ENCODE measurements at regions not wholly inside any gene's neighbourhood (a gene's known extent, or its start where the extent isn't known, plus 50 kb on each side); places are given as distances from the start of the nearest gene placed in this dataset.

DNA sequence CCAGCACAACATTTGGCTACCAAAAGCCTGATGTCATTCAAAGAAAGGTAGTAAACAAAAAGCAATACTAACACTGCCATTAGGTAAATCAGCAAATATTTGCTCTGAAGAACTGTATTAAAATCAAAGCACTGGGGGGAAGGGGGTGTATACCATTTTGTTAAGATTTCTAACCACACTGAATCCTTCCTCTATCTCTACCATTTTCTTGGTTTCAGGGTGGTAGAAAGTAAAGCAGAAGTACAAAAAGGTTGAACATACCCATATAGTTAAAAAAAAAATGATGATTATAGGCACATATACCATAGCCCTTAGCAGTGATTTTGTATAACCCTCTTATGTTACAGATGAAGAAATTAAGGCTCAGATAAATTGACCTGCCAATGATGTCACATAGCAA is 437.6 kb downstream of the ZEB2 start:
- Histone ChIP-seq H3K4me1 (ENCODE audit: control insufficient read depth in 1 of 2, low read depth in 2 of 2) (no peaks in the 10 kb centered on the region), H3K27me3 (replicated peaks; ENCODE audit: insufficient read depth) (no peaks in the 10 kb centered on the region), H3K27ac (no peak overlapping the region), H3K36me3 (no peaks in the 10 kb centered on the region), H3K9me3 (no peaks in the 10 kb centered on the region), H3K4me3 (no peak overlapping the region)
- DNase-seq (ENCODE audit: low spot score) (no peak), ATAC-seq (ENCODE audit: insufficient number of reproducible peaks, low FRiP score, low read depth) (no peak)
- TF ChIP-seq, protein P1, sequence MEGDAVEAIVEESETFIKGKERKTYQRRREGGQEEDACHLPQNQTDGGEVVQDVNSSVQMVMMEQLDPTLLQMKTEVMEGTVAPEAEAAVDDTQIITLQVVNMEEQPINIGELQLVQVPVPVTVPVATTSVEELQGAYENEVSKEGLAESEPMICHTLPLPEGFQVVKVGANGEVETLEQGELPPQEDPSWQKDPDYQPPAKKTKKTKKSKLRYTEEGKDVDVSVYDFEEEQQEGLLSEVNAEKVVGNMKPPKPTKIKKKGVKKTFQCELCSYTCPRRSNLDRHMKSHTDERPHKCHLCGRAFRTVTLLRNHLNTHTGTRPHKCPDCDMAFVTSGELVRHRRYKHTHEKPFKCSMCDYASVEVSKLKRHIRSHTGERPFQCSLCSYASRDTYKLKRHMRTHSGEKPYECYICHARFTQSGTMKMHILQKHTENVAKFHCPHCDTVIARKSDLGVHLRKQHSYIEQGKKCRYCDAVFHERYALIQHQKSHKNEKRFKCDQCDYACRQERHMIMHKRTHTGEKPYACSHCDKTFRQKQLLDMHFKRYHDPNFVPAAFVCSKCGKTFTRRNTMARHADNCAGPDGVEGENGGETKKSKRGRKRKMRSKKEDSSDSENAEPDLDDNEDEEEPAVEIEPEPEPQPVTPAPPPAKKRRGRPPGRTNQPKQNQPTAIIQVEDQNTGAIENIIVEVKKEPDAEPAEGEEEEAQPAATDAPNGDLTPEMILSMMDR (IDR thresholded peaks at IDR 0.05) = no peak

DNA sequence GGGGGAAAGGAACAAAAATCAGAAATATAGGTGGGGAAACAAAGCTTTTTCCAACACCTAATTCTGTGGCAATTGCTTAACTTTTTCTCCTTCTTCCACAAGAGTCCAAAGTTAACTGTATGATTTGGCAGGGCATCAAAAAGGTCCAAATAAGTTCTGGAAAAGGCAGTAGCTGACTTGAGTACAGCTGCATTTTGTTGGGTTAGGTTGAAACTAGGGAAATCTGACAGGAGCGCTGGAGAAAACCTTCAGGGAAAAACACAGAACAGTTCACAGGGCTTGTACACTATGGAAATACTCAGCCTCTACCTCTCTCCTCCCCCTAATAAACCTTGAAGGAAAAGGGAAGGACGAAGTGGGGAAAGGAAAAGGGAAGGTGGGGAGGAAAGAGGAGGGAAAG is 438.6 kb downstream of the ZEB2 start:
- TF ChIP-seq, protein P1 (IDR thresholded peaks at IDR 0.05) = no peak
- Histone ChIP-seq H3K27ac (no peak overlapping the region), H3K4me3 (no peak overlapping the region), H3K4me1 (ENCODE audit: control insufficient read depth in 1 of 2, low read depth in 2 of 2) (no peaks in the 10 kb centered on the region), H3K9me3 (no peaks in the 10 kb centered on the region), H3K27me3 (replicated peaks; ENCODE audit: insufficient read depth) (no peaks in the 10 kb centered on the region), H3K36me3 (no peaks in the 10 kb centered on the region)
- DNase-seq (ENCODE audit: low spot score) = no peak
- ATAC-seq (ENCODE audit: insufficient number of reproducible peaks, low FRiP score, low read depth) = no peak

DNA sequence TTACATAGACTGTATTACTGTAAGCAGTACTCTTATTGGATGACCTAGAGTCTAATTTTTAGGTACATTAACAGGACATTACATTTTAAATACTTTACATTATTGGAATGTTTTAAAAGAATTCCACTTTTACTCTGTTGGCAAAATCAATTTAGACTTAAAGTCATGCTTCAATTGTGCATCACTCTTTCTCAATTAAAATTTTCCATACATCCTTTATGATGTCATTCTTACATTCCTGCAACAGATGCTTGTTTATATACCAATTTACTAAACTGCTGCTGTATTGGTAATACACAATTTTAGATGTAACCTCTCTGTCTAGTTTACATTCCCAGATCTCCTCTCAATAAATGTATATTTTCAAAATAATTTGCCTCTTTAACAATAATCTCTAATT is 440.1 kb downstream of the ZEB2 start:
- TF ChIP-seq, protein P1 (IDR thresholded peaks at IDR 0.05) = no peak
- no peaks in the 10 kb centered on the region for H3K9me3 ChIP-seq
- H3K27ac ChIP-seq = no peak overlapping the region
- H3K27me3 ChIP-seq (replicated peaks; ENCODE audit: insufficient read depth) = no peaks in the 10 kb centered on the region
- H3K4me1 ChIP-seq (ENCODE audit: control insufficient read depth in 1 of 2, low read depth in 2 of 2) = no peaks in the 10 kb centered on the region
- ATAC-seq (ENCODE audit: insufficient number of reproducible peaks, low FRiP score, low read depth) (no peak), DNase-seq (ENCODE audit: low spot score) (no peak)
- H3K4me3 ChIP-seq = no peak overlapping the region
- H3K36me3 ChIP-seq = no peaks in the 10 kb centered on the region

DNA sequence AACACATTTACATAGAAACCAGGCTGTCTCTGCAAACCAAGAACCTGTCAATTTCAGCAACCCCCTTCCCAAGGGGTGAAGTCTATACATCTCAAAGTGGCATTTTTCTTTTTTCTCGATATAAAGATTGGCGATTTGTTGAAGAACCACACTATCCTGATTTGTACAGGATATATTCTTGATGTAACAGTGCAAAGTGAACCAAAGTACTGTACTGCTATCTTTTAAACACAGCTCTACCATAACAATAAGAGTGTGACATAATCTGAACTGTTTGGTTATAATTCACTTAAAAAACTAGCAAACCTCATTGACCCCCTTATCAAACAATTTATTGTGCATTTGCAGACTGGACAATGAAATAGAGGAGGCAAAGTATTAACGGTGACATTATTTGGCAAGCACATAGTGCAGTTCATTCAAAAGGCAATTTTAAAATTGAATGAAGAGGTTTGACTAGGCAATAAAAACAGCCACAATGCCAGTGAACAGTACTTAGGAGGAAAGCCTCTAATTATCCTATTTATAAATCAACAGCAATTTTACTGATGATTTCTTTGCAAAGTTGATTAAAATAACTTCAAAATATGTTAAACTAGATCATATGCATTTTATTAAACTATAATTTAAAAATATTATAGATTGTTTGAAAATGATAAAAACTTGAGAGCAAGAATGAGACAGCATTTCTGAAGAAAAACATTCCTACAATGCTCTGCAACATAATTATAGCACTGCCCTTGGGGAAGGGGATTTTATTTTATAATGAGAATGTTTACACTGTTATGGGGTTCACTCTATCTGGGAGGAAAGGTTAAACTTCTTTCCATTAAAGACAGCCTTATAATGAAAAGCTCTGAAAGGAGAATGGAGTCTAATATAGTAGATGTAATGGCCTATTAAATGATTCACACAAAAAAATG is 440.9 kb downstream of the ZEB2 start:
- no peaks in the 10 kb centered on the region for H3K4me1 ChIP-seq (ENCODE audit: control insufficient read depth in 1 of 2, low read depth in 2 of 2)
- TF ChIP-seq, protein P1 (IDR thresholded peaks at IDR 0.05) = no peak
- no peaks in the 10 kb centered on the region for H3K36me3 ChIP-seq
- no peak overlapping the region for H3K27ac ChIP-seq
- no peak for ATAC-seq (ENCODE audit: insufficient number of reproducible peaks, low FRiP score, low read depth)
- H3K9me3 ChIP-seq = no peaks in the 10 kb centered on the region
- no peaks in the 10 kb centered on the region for H3K27me3 ChIP-seq (replicated peaks; ENCODE audit: insufficient read depth)
- no peak overlapping the region for H3K4me3 ChIP-seq
- DNase-seq (ENCODE audit: low spot score) = no peak

DNA sequence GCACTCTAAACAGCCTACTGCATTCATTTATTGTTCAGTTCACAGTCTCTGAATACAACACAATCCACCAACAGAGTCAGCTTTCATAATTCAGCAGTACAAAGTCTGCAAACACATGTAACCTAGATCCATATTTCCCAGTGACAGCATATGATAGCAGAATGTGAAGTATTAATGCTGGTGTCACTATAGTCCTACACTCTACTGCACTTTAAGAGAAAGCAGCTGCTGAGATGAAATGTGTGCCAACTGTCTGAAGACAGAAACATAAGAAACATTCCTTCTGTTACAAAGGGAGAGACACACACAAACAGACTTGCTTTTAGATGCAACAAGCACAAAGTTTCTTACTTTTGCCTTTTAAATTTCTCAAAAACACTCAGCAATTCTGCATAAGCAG is 441.8 kb downstream of the ZEB2 start:
- Histone ChIP-seq H3K4me1 (ENCODE audit: control insufficient read depth in 1 of 2, low read depth in 2 of 2) (no peaks in the 10 kb centered on the region), H3K9me3 (no peaks in the 10 kb centered on the region), H3K4me3 (no peak overlapping the region), H3K27me3 (replicated peaks; ENCODE audit: insufficient read depth) (no peaks in the 10 kb centered on the region), H3K36me3 (no peaks in the 10 kb centered on the region), H3K27ac (no peak overlapping the region)
- DNase-seq (ENCODE audit: low spot score) = no peak
- TF ChIP-seq, protein P1 (IDR thresholded peaks at IDR 0.05) = no peak
- ATAC-seq (ENCODE audit: insufficient number of reproducible peaks, low FRiP score, low read depth) = no peak

Measured in thoracic aorta (tissue), 2 donors.